ENCODE measurements at regions not wholly inside any gene's neighbourhood (a gene's known extent, or its start where the extent isn't known, plus 50 kb on each side); places are given as distances from the start of the nearest gene placed in this dataset.
A peak's percentile ranks its signal among the peaks of the same experiment; 100 is the strongest.

DNA sequence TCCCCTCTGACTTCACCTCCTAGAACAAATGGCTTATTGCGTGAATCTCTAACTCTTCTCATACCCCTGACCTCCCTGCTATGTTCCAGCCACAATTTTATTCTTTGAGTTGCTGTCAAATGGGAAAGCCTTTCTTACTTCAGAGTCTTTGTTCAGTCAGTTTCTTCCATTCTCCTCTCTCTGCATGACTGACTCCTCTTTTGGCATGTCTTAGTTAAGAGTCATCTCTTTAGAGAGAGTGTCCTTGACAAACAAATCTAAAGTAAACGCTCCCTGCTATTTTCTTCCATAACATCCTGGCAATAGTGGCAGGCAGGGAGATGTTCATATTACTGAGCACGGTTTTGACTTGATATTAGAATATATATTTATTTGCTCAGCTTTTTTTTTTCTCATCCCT is 170.7 kb upstream of the ERBB4 start:
- no peak for DNase-seq (ENCODE audit: low read depth)

DNA sequence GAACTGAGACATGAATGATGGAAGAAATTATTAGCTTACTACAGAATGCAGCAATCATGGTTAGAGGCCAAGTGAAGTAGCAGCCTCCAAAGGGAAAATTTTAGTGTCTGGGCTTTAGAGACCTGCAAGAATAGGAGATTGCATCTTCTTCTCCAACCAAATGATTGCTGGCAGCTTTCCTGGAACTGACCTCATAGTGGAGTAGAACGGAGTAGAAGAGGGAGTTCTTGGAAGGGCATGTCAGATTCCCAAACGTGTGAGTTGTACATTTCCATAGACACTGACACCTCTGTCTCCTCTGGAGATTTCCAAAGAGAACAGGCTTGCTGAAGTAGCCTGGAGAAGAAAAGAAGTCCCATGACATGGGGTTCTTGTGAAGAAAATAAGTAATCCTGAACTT is 169.8 kb upstream of the ERBB4 start:
- no peak for DNase-seq (ENCODE audit: low read depth)

DNA sequence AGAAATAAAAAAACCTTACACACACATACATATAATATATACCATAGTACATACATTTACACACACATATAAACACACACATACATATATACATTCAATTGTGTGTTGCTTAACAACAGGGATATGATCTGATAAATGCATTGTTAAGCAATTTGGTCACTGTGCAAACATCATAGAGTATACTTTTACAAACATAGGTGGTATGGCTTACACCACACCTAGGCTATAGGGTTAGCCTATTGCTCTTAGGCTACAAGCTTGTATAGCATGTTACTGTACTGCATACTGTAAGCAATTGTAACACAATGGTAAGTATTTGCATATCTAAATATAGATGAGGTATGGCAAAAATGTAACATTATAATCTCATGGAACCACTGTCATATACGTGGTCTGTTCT is 156.8 kb upstream of the ERBB4 start:
- DNase-seq (ENCODE audit: low read depth), result no peak

DNA sequence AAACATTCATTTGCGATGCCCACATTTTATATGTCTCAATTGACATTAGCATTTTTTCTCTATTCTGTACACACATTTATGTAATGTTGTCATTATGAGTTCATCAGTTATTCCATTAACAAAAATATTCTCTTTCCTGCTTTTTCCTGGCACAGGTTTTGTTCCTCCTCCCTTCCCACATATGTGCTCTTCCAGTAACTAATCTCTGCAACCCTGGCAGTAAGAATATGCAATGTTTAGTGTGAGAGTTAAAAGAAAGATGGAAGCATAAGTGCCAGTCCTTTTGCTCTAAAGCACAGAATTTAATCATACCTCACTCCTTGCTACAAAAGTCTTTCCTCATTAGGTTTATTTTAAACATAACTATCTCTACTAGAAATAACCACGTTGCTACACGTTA is 155.8 kb upstream of the ERBB4 start:
- no peak for DNase-seq (ENCODE audit: low read depth)

DNA sequence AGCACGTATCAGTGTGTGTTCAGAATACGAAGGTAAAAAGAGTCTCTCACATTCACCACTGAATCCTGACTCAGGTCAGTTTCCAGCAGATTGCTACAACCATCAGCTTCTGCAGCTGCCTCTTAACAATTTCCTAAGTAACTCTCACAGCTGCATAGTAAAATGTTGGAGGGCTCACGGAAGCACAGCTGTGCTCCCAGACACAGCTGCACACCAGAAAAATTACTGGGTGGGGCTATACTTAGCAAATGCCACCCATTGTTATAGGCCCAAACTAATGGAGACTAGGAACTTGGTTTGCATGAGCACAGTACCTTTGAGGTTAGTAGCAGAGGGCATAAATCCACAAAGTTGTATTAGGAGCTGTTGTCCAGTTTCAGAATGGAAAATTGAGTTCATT is 153.9 kb upstream of the ERBB4 start:
- DNase-seq (ENCODE audit: low read depth), result no peak

DNA sequence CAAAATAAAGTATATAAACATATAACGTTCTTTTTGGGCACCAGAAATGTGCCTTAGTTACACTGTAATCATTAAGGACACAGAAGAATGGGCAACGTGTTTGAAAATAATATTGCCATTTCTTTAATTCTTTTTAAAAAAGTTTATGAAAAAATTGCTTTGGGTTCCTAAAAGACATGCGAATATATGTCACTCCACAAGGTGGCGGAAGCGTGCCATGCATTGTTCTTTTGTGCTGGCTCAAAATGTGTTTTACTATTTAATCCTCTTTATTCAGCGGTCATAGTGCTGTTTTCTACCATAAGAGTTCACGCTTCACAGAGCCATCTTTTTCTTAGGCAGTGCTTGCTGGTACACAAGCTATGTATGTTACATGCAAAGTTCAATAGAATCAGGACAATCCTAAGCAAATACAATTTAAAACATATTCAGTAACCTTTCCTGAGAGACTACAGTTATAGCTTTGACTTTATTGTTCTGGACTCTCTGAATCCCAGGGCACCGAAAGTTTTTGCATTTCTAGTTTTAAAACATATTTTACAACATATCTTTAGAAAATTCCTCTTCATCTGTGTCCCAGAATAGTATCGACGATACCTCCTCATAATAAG is 147.8 kb upstream of the ERBB4 start:
- no peak for DNase-seq (ENCODE audit: low read depth)

DNA sequence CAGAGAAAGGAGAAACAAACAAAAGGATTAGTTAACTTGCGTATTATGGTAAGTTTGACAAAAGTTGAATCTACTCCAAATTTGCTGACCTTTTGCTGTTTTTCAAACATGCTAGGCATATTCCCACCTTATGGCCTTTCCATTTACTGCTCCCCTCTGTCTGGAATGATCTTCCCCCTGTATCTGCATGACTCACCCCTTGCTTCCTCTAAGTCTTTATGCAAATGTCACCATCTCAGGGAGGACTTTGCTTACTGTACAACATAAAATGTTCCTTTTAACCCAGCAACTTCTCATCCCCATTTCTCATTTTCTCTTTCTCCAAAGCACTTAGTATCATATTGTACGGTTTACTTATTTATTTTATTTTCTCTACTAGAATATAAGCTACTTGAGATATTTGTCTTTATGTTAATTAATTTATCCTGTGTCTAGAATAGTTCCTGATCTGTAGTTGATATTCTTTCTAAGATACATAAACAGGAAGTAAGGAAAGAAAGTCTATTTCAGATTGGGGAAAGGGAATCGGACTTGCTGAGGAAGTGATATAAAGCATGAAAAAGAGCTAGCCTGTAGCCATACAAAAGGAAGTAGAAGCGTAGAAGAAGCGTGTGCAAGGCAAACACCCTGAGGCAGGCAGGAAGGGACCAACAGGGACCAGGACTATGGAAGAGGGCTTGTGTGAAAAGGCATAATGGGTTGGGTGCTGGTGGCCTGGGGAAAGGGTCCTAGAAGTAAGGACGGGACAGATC is 144.9 kb upstream of the ERBB4 start:
- DNase-seq (ENCODE audit: low read depth), result peak; percentile 10

DNA sequence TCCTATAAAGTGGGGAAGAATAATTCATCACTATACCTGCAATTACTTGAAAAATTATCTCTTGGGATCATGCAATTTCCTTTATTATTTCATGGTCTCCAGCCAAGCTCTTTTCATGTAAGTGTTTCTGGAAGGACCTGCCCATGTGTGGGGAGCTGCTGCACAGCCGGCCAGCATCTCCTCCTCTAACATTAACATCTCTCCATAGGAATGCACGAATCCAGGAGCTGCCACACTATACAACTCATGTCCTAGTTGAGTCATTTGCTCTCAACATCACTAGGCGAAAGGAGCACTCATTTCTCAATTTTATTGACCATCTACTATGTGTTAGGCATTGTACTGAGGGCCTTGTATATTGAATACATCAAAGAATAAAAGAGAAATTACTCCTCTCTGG is 144.3 kb upstream of the ERBB4 start:
- no peak for DNase-seq (ENCODE audit: low read depth)

DNA sequence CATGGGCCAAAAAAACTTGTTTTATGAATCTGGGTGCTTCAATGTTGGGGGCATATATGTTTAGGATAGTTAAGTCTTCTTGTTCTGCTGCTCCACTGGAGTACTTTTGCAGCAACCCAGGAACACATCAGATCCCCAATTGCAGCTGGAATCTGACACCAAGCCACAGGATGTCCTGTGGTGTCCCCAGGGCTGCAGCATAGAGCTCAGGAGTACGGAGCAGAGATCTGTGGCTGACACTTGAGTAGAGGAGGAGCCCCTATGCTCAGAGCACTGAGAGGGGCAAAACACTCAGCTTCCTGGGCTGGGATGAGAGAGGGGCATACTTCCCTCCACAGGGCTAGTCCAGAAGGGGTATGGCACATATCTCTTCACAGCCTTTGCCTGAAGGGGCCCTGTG is 138.9 kb upstream of the ERBB4 start:
- DNase-seq (ENCODE audit: low read depth), result no peak

DNA sequence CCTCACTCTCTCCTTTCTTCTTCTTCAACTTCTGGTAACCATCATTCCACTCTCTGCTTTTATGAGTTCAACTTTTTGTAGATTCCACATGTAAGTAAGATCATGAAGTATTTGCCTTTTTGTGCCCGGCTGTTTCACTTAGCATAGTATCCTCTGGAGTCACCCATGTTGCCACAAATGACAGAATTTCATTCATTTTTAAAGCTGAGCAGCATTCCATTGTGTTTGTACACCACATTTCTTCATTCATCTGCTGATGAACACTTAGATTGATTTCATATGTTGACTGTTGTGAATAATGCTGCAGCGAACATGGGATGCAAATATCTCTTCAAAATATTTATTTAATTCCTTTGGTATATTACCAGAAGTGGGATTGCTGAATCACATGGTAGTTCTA is 133.6 kb upstream of the ERBB4 start:
- no peak for DNase-seq (ENCODE audit: low read depth)

DNA sequence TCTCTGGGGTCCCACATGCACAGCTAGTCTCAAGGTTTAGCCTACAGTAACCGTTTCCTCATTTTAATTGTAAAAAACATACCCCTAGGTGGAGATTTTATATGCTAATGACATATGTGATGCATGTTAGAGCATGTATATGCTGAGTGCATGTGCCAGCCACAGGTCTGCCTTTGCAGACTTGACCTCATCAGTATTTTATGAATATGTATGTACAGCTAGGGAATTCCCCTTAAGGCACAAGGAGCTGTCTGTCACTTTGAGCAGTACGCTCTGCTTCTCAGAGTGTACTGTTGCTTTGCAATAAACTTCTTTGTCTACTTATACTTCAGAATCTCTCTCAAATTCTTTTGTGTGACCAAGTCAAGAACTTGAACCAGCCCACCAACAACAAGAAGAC is 131.2 kb upstream of the ERBB4 start:
- DNase-seq (ENCODE audit: low read depth), result no peak

DNA sequence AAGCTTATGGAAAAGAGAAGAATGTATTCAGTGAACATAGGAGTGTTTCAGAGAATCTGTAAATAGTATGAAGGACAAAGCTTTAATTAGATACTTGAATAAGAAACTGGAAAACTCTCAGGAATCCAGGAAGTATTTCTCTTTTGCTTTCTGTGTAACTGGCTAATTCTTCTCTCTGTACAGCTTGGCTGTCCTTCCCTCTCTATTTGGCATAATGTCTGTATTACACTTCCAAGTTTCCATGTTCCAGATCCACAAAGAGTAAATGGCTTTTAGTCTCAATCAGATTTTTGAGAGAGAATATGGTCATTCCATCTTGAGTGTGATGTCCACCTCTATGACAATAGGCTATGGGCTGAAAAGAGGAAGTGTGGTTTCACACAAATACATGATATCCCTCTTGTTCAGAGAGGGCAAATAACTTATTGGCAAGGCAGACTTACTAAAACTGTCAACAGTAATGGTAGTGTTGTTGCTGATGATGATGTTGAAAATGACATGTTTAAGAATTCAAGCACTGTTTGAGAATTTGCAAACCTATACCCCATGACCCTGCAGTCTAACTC is 129.2 kb upstream of the ERBB4 start:
- DNase-seq (ENCODE audit: low read depth), result no peak

DNA sequence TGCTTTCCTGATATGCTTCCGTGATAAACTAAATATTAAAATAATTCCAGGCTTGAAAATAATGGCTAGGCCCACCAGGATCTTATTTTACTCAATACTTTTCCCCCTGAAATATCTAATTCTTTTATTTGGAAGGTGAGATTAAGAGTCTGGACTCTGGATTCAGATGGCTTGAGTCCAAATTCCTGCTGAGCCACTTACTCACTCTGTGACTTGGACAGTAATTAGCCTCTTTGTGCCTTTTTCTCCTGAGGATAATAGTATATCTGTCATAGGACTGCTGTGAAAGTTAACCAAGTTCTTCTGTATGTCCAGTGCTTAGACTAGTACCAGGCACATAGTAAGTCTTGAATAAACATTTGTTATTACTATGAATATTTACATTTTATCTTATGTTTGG is 127.3 kb upstream of the ERBB4 start:
- no peak for DNase-seq (ENCODE audit: low read depth)

DNA sequence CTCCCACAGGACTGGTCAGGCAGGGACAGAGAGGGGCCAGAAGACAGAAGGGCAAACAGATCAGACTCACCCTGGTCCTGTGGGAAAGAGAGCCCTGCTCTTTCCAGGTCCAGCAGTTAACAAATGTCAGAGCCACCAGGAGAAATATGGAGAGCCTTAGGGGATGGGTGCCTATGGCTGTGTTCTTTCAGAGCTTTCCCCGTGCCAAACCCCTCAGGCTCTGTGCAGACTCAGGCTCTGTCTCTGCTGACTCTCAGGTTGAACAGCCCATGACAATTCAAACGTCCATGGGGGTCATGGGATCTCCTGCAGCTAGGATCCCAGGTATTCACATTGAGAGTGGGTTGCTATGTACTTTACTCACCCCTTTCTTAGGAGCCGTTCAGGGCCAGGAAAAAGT is 120.8 kb upstream of the ERBB4 start:
- DNase-seq (ENCODE audit: low read depth), result no peak

DNA sequence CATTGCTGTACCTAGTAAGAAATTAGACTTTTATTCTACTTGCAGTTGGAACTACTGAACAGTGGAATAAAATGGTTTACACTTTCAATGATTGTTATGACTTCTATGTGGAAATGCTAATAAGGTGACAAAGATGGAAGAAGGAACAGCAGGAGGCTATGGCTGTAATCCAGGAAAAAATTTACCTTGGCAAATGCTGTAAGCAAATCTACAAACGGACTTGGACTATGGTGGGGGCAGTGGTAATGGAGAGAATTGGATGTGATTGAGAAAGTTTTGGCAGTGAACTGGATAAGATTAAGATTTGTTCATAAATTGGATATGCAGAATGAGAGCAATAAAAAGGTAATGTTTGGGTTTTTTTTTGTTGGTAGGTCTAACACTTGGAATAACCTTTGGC is 111.0 kb upstream of the ERBB4 start:
- no peak for DNase-seq (ENCODE audit: low read depth)

DNA sequence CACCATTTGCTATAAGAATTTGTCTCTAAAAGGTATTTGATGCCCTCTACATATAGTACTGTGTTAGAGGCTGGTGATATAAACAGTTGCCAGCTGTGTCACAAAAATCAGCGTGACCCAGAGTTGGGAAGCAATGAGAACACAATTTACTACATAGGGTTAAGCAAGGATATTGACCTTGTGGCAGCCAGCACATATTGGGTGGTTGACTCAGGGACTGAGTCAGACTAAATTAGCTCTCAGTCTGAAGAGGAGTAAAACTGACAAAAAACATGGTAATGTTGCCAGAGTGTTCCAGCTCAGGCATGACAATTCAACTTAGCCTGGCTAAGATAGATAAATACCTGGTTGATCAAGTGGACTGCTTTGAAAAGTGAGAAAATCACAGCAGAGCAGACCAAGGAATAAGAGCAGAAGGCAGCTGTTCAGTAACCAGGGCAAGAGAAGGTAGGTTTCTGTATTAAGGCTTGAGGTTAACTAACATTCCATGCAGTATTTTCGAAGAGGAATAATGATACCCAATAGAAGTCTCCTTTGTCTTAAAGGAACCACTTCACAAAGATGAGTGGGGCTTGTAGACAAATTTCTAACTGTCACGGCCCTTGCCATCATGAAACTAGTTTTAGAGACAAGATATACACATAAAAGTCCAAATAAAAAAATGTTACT is 108.2 kb upstream of the ERBB4 start:
- DNase-seq (ENCODE audit: low read depth), result peak; percentile 35

DNA sequence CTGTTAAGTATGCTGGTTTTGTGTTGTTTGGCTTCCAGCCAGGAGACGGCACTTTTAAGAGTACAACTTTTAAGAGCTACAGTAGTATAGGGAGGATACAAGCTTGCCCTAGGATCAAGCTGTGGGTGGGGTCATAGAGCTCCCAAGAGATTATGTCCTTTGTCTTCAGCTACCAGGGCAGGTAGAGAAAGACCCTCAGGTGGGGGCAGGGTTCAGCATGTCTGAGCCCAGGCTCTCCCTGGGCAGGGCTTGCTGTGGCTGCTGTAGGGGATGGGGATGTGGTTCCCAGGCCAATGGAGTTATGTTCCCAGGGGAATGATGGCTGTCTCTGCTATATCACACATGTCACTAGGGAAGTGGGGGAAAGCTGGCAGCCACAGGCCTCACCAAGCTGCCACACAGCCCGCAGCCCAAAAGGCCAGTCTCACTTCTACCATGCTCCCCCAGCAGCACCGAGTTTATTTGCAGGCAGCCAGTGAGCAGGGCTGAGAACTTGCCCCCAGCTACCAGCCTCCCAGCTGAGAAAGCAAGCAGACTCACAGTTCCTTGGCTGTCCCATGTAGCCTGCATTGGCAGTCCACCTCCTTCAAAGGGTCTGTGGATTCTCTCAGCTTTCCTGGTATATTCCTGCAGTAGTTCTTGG is 105.7 kb upstream of the ERBB4 start:
- no peak for DNase-seq (ENCODE audit: low read depth)

DNA sequence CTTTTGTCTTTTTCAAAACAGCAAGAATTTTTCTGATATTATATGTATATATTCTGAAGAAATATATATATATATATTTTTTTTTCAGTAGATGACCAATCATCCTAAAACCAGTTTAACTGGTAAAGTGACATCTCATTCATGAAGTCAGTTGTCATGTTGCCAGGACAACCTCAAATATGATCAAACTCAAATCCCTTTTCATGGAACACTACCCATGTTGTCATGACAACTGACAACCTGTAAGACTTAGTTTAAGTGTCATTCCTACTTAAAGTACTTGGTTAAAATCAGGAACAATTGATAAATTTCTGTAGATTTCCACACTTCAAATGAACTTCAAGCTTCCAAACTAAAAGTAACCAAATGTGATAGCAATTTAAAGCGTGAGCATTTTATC is 101.8 kb upstream of the ERBB4 start:
- DNase-seq (ENCODE audit: low read depth), result no peak

DNA sequence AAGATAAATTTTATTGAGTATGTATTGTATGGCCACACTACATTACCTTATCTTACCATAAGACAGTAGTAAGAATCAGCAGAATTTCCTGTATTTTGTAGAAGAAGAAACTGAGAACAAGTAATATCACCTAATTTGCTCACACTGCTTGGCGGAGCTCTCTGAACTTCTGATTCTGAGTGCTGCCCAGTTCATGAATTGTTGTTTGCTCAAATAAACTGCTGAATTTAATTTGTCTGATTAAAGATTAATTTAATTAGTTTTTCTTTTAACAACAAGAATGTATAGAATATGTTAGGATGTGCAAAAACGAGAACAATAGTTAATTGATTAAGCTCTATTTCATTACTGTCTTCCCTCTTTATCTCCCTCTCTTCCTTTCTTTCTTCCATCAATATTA is 100.1 kb upstream of the ERBB4 start:
- DNase-seq (ENCODE audit: low read depth), result no peak

DNA sequence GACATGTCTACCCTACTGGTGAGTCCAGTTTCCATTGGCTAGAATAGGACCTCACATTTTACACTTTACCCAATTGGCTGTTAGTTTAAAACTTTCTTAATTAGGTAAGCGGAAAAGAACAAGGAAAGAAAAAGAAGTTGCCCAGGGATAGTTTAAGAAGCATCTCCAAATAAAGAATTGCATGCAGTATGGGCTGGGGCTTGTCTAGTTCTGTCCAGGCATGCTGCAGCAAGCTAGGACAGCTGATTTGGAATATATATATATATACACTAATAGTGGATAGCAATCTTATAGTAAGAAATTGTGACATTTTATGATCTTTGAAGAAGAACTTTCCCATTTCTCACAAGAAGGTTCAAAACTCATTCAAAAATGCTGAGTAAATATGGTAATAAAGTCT is 90.0 kb upstream of the ERBB4 start:
- DNase-seq (ENCODE audit: low read depth), result no peak

DNA sequence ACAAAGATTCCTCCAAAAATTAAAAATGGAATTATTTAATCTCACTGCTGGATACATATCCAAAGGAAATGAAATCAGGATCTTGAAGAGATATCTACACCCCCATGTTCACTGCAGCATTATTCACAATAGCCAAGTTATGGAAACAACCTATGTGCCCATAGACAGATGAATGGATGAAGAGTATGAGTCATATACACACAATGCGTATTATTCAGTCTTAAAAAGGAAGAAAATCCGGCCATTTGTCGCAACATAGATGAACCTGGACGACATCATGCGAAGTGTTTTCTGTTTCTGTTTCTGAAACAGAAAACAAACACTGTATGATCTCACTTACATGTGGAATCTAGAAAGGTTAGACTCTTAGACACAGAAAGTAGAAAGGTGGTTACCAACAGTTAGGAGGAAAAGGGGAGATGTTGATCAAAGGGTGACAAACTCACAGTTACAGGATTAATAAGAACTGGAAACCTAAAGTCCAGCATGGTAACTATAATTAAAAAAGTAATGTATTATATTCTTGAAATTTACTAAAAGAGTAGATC is 87.8 kb upstream of the ERBB4 start:
- no peak for DNase-seq (ENCODE audit: low read depth)

DNA sequence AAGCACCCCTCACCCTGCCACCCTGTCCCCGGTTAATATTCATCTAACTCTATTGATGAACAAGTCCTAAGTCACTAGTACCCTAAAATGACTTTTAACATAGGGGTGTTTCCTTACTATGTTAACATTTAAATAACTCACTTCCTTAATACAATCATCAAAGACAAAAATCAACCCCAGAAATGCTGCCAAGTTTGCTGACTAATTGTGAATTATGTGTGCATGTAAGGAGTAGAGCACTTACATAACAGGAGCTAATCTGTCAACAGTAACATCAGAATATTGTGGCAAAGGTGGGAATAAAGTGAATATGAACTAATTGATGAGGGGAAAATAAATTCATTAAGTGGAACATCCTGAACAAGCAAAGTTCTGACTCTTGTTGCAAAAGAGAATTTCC is 81.4 kb upstream of the ERBB4 start:
- DNase-seq (ENCODE audit: low read depth), result no peak

DNA sequence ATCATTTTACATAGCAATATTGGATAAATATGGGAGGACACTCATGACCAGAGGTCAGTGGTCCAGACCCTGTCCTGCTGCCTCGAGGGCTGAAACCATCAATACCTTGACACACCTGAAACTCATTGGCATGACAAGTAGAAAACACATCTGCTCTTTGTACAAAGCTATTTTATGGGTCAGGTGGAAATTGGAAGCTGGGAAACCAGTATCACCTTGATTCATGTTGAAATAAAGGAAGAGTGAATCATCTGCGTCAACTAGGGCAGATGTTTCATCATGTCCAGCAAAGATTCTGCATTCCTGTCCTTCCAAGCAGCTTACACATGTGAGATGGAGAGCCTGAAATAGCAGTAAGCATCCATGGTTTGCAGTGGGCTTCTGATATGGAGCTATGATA is 80.0 kb upstream of the ERBB4 start:
- DNase-seq (ENCODE audit: low read depth), result no peak

All from non-pigmented ciliary epithelial cell (primary cell).